HG03108 (cell line): ENCODE measurements at regions not wholly inside any gene's neighbourhood (a gene's known extent, or its start where the extent isn't known, plus 50 kb on each side); places are given as distances from the start of the nearest gene placed in this dataset.
"Not testable (repeated sequence)": the region's sequence is repeated elsewhere in the genome, so short reads cannot be mapped to it uniquely, and the experiment has no call there.

Experiments used
- ATAC-seq: cut with Tn5 transposase; IDR thresholded peaks from one replicate; pipeline ENCODE4 v1.9.1; 2021; ENCODE audit warnings: moderate library complexity; ENCODE audit not compliant: unreplicated experiment

- ATAC-seq: no peak
These were observed 712.5 kb downstream of the PLOD2 start for GRCh38 chr3:145448436-145448835.

GRCh38 chr3:145450018-145450682 is 710.8 kb downstream of the PLOD2 start:
- ATAC-seq: no peak

GRCh38 chr3:145457825-145458552 is 703.0 kb downstream of the PLOD2 start:
- ATAC-seq: no peak

- ATAC-seq: not testable (repeated sequence)
These were observed 701.3 kb downstream of the PLOD2 start for GRCh38 chr3:145459681-145460080.

- ATAC-seq: no peak
These were observed 689.0 kb downstream of the PLOD2 start for GRCh38 chr3:145471976-145472375.

GRCh38 chr3:145482735-145483134 is 678.2 kb downstream of the PLOD2 start:
- not testable (repeated sequence) for ATAC-seq

- ATAC-seq: no peak
These were observed 677.0 kb downstream of the PLOD2 start for GRCh38 chr3:145483992-145484391.

GRCh38 chr3:145489011-145489410 is 672.0 kb downstream of the PLOD2 start:
- no peak for ATAC-seq

GRCh38 chr3:145490088-145491048 is 670.6 kb downstream of the PLOD2 start:
- no peak for ATAC-seq

GRCh38 chr3:145492456-145492855 is 668.5 kb downstream of the PLOD2 start:
- no peak for ATAC-seq

- not testable (repeated sequence) for ATAC-seq
These were observed 643.6 kb downstream of the PLOD2 start for GRCh38 chr3:145517416-145517815.

GRCh38 chr3:145518639-145519038 is 642.3 kb downstream of the PLOD2 start:
- ATAC-seq: no peak

- no peak for ATAC-seq
These were observed 641.5 kb downstream of the PLOD2 start for GRCh38 chr3:145519398-145520047.

GRCh38 chr3:145522179-145522578 is 638.8 kb downstream of the PLOD2 start:
- no peak for ATAC-seq

GRCh38 chr3:145522893-145523651 is 637.9 kb downstream of the PLOD2 start:
- ATAC-seq: no peak

GRCh38 chr3:145531548-145531947 is 629.4 kb downstream of the PLOD2 start:
- no peak for ATAC-seq

- no peak for ATAC-seq
These were observed 627.3 kb downstream of the PLOD2 start for GRCh38 chr3:145533696-145534095.

GRCh38 chr3:145536461-145536860 is 624.5 kb downstream of the PLOD2 start:
- ATAC-seq: no peak

- no peak for ATAC-seq
These were observed 610.5 kb downstream of the PLOD2 start for GRCh38 chr3:145550522-145550921.

GRCh38 chr3:145557405-145557804 is 603.6 kb downstream of the PLOD2 start:
- no peak for ATAC-seq
